ENCODE measurements at regions not wholly inside any gene's neighbourhood (a gene's known extent, or its start where the extent isn't known, plus 50 kb on each side); places are given as distances from the start of the nearest gene placed in this dataset.
"Not testable (repeated sequence)": the region's sequence is repeated elsewhere in the genome, so short reads cannot be mapped to it uniquely, and the experiment has no call there.

DNA sequence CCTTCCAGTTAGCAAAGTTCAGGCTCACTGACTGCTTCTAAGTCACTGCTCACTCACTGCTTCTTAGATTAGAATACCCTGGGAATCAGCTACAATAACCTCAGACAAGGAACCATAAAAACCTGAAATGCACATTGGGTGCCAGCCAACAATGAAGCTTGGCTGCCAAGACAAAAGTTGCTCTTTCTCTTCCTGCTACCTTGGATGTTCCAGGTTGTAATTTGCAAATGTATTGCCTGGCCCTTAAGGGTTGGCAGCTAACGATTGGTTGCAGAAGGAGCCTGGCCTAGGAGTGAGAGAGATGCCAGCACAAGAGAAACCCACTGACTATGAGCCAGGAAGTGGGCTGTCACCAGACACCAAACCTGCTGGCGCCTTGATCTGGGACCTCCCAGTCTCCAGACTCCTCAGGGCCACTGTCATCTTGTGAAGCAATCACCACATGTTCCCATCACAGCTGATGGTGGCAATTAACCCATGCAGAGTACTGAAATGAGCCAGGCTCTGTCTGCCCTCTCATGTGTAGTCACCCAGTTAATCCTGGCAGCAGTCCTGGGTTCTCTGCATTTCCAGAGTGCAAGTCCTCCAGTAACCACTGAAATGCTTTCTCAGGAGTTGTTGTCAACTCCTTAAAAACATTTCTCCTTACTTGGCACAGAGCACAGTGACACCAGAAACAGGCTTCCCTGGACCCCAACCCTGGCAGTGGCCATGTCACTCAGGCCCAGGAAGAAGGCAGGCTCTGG is 240.3 kb upstream of the NPAP1 start:
- not testable (repeated sequence) for H3K4me3 Mint-ChIP-seq; H3K27ac Mint-ChIP-seq; DNase-seq; H3K36me3 Mint-ChIP-seq; ATAC-seq (replicated peaks); H3K4me1 Mint-ChIP-seq; H3K9me3 Mint-ChIP-seq; H3K27me3 Mint-ChIP-seq

DNA sequence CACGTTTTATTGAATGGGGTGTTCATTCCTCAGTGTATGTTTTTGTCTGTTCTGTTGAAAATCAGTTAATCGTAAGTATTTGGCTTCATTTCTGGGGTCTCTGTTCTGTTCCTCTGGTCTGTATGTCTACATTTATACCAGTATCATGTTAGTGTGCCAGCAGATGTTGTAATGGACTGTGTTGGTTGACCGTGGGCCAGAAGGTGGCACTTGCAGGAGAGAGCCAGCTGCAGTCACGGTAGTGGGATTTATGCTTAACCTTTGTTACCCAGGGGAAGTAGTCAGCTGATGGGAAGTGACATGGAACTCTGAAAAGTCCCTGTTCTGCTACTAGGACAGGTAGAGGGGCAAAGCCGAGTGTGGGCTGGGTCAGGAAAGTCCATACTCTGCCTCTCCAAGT is 238.3 kb upstream of the NPAP1 start:
- not testable (repeated sequence) for ATAC-seq (replicated peaks); H3K9me3 Mint-ChIP-seq; H3K27me3 Mint-ChIP-seq; H3K36me3 Mint-ChIP-seq; H3K27ac Mint-ChIP-seq; H3K4me1 Mint-ChIP-seq; DNase-seq; H3K4me3 Mint-ChIP-seq

- not testable (repeated sequence) for H3K27me3 Mint-ChIP-seq; H3K9me3 Mint-ChIP-seq; H3K4me1 Mint-ChIP-seq; DNase-seq; H3K4me3 Mint-ChIP-seq; H3K27ac Mint-ChIP-seq; ATAC-seq (replicated peaks); H3K36me3 Mint-ChIP-seq
Observed at GRCh38 chr15:24437735-24438134, 237.8 kb upstream of the NPAP1 start.

DNA sequence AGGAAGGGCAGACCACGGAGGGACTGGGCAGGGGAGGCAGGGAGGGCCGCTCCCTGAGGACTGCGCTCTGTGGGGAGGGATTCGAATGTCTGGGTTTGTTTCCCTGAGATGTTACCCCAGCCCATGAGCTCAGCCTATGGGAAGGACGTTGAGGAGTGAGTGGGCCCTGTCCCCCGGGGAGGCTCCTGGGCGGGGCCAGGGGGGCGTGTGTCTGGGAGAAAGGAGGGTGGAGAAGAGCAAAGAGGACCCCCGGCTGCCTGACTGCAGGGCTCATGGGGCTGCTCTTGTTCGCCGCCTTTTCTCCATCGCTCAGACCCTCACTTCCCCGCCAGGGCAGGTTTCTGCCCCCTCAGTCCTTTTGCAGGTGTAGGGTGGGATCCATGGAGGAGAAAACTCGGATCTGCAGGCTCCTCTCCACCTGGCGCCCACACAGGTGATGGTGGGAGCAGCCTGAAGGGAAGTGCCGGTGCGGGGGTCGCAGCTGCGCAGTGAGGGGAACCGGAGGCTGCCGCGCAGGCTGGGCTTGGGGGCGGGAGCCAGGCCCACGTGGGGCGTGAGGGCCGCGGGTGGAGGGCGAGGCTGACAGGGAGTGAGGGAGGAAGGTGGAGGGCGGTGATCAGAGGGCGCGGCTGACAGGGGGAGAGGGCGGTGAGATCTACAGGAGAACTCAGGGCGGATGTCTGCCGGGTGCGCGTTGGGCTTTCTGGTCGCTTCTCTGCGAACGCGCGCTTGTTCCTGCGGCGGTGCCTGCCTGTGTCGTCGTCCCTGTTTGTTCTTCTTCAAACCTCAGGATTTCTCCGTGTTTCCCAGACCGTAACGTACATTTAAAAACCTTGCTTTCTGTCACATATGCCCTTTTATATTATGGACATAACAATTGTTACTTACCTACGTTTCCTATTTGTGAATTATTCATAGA is 198.2 kb upstream of the NPAP1 start:
- peak in 1 of 2 donors; percentile 5 for ATAC-seq (replicated peaks)
- H3K4me1 Mint-ChIP-seq, result not testable (repeated sequence)

GRCh38 chr15:24485885-24486567 is 189.5 kb upstream of the NPAP1 start:
- H3K4me1 Mint-ChIP-seq; ATAC-seq (replicated peaks); H3K27me3 Mint-ChIP-seq; H3K27ac Mint-ChIP-seq; H3K9me3 Mint-ChIP-seq; H3K4me3 Mint-ChIP-seq; H3K36me3 Mint-ChIP-seq; DNase-seq: not testable (repeated sequence)

More for the DNA sequence above, 198.2 kb upstream of the NPAP1 start:
- not testable (repeated sequence) for H3K27me3 Mint-ChIP-seq, DNase-seq, H3K27ac Mint-ChIP-seq, H3K9me3 Mint-ChIP-seq, H3K36me3 Mint-ChIP-seq, H3K4me3 Mint-ChIP-seq

- H3K4me1 Mint-ChIP-seq; H3K36me3 Mint-ChIP-seq; H3K4me3 Mint-ChIP-seq; ATAC-seq (replicated peaks); DNase-seq; H3K27me3 Mint-ChIP-seq; H3K27ac Mint-ChIP-seq: not testable (repeated sequence)
- H3K9me3 Mint-ChIP-seq, result peaks cover 0 to 10% of the 10 kb centered on the region in 2 donors
Observed at GRCh38 chr15:24488164-24488907, 187.2 kb upstream of the NPAP1 start.

- H3K27ac Mint-ChIP-seq; DNase-seq; ATAC-seq (replicated peaks); H3K36me3 Mint-ChIP-seq; H3K4me3 Mint-ChIP-seq; H3K27me3 Mint-ChIP-seq; H3K4me1 Mint-ChIP-seq; H3K9me3 Mint-ChIP-seq: not testable (repeated sequence)
Observed at GRCh38 chr15:24505216-24505615, 170.4 kb upstream of the NPAP1 start.

- H3K27me3 Mint-ChIP-seq; H3K4me1 Mint-ChIP-seq; H3K9me3 Mint-ChIP-seq; H3K27ac Mint-ChIP-seq; DNase-seq; ATAC-seq (replicated peaks); H3K36me3 Mint-ChIP-seq; H3K4me3 Mint-ChIP-seq: not testable (repeated sequence)
Observed at GRCh38 chr15:24509714-24510113, 165.9 kb upstream of the NPAP1 start.

DNA sequence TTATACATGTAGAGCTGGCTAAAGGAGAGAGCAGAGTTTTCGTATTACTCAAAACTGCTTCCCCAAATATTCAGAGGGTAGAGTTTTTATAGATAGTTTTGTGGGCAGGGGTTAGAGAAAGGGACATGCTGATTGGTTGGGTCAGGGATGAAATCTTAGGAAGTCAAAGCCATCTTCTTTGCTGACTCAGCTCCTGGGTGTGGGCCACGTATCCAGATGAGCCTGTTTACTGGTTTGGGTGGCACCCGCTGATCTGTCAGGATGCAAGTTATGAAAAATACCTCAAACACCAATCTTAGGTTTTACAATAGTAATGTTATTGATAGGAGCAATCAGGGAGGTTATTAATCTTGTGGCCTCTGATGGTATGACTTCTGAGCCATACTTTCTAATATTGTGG is 164.0 kb upstream of the NPAP1 start:
- ATAC-seq (replicated peaks); H3K36me3 Mint-ChIP-seq; H3K4me3 Mint-ChIP-seq; H3K4me1 Mint-ChIP-seq; DNase-seq; H3K9me3 Mint-ChIP-seq; H3K27ac Mint-ChIP-seq; H3K27me3 Mint-ChIP-seq: not testable (repeated sequence)

DNA sequence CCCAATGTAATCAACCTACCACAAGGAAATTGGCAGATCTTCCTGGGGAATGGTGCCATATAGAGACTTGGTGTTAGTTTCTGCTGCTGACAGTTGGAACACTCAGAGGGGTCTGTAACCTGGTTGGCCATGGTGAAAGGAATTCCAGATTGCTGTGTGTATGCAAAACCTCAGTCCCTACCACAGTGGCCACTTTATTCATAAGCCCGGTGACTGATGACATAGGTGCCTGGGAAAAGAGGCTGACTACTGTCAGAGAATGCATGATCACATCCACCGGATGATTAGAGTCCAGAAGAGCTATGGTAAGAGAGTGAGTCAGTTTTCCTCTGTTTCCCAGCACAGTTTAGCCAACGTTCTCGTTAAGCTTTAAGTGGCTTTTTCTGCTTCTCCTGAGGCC is 156.8 kb upstream of the NPAP1 start:
- not testable (repeated sequence) for H3K4me3 Mint-ChIP-seq; H3K27ac Mint-ChIP-seq; H3K36me3 Mint-ChIP-seq; ATAC-seq (replicated peaks); H3K9me3 Mint-ChIP-seq; H3K4me1 Mint-ChIP-seq; H3K27me3 Mint-ChIP-seq; DNase-seq

DNA sequence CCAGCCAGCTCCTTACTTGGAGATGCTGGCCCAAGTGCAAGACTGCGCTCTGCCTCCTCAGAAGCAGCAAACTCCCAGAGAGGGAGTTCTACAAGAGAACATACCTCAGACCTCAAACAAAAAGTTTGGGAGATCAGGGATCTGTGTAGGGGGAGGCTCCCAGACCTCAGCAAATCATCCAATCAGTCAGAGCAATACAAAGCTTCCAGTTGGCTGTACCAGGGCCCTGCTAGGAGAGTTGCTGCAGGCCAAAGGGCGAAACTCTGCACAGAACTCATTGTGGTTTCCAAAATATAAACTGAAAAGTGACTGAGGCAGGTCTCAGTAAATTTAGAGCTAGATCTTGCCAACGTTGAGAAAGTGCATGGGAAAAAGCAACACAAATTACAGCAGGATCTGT is 144.3 kb upstream of the NPAP1 start:
- H3K4me3 Mint-ChIP-seq; DNase-seq; H3K27ac Mint-ChIP-seq; H3K36me3 Mint-ChIP-seq; ATAC-seq (replicated peaks); H3K4me1 Mint-ChIP-seq; H3K27me3 Mint-ChIP-seq: not testable (repeated sequence)
- peaks cover 4 to 14% of the 10 kb centered on the region in 2 donors for H3K9me3 Mint-ChIP-seq

- not testable (repeated sequence) for H3K4me1 Mint-ChIP-seq; H3K27ac Mint-ChIP-seq; DNase-seq; H3K4me3 Mint-ChIP-seq; ATAC-seq (replicated peaks); H3K9me3 Mint-ChIP-seq; H3K27me3 Mint-ChIP-seq; H3K36me3 Mint-ChIP-seq
Observed at GRCh38 chr15:24534032-24534431, 141.5 kb upstream of the NPAP1 start.

DNA sequence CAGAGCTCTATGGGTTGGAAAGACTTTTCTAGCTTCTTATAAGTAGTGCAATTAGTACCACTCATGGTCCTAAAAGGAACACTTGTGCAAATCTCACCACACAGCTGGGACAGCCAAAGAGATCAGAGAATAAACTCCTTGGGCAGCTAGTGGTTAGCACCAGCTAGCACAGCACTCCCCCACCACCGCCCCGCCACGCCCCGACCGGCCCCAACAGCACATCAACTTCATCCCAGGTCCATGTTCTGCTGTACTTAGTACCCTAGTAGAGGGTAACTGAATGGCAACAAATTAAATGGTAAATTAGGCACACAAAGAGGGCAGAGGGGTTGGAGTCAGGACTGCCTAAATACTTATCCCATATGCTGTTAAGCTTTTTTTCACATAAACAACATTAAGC is 118.3 kb upstream of the NPAP1 start:
- H3K36me3 Mint-ChIP-seq; H3K27ac Mint-ChIP-seq; H3K4me1 Mint-ChIP-seq; DNase-seq; H3K9me3 Mint-ChIP-seq; H3K27me3 Mint-ChIP-seq; ATAC-seq (replicated peaks); H3K4me3 Mint-ChIP-seq: not testable (repeated sequence)

GRCh38 chr15:24607636-24608035 is 67.9 kb upstream of the NPAP1 start:
- peaks cover 5 to 11% of the 10 kb centered on the region in 2 donors for H3K9me3 Mint-ChIP-seq
- no peaks in the 10 kb centered on the region for H3K27me3 Mint-ChIP-seq
- no peak for ATAC-seq (replicated peaks)
- H3K27ac Mint-ChIP-seq, result no peak overlapping the region
- H3K4me3 Mint-ChIP-seq, result no peak overlapping the region
- no peaks in the 10 kb centered on the region for H3K4me1 Mint-ChIP-seq
- H3K36me3 Mint-ChIP-seq, result no peaks in the 10 kb centered on the region
- DNase-seq, result no peak

Measured in stimulated activated naive B cell treated with anti-CD40 and anti-IgM and Interleukin-4, amounts not matched to agents 10 μg/mL and 1 μg/mL and 100 μg/mL, for 72 hours (primary cell).